GM12878 (cell line): ENCODE measurements at regions not wholly inside any gene's neighbourhood (a gene's known extent, or its start where the extent isn't known, plus 50 kb on each side); places are given as distances from the start of the nearest gene placed in this dataset.

Experiments used
- CBX3 ChIP-seq: fragments of 200-600 bp; sonication (generic); IDR thresholded peaks from 2 replicates; pipeline ENCODE4 v1.6.1; 2016; ENCODE audit warnings: low read depth, borderline replicate concordance
- JUNB ChIP-seq: IDR thresholded peaks from 2 replicates; pipeline ENCODE4 v1.6.1; 2016; ENCODE audit warnings: antibody characterized with exemption, mild to moderate bottlenecking
- POLR2AphosphoS5 ChIP-seq: IDR thresholded peaks from 2 replicates; pipeline ENCODE4 v1.6.1; 2011; ENCODE audit warnings: mild to moderate bottlenecking, low read length, inconsistent platforms
- TF ChIP-seq, protein P1 (sequence below), 3 experiments: IDR thresholded peaks in 2 of 3; conservative IDR thresholded peaks in 1 of 3; 2 replicates each; pipeline ENCODE4 v1.5.1; 2011; ENCODE audit warnings: low read depth in 3 of 3, low read length in 3 of 3, mild to moderate bottlenecking in 3 of 3, control low read depth in 2 of 3, moderate library complexity in 2 of 3, inconsistent platforms in 1 of 3, mixed read lengths in 1 of 3; ENCODE audit not compliant: control insufficient read depth in 2 of 3, insufficient read depth in 1 of 3; ENCODE audit errors: extremely low read depth in 1 of 3
- TF ChIP-seq, protein P2 (sequence below): fragments of 450-650 bp; IDR thresholded peaks from 2 replicates; pipeline ENCODE4 v1.6.1; 2018; ENCODE audit warnings: borderline replicate concordance, mild to moderate bottlenecking; ENCODE audit not compliant: partially characterized antibody

DNA sequence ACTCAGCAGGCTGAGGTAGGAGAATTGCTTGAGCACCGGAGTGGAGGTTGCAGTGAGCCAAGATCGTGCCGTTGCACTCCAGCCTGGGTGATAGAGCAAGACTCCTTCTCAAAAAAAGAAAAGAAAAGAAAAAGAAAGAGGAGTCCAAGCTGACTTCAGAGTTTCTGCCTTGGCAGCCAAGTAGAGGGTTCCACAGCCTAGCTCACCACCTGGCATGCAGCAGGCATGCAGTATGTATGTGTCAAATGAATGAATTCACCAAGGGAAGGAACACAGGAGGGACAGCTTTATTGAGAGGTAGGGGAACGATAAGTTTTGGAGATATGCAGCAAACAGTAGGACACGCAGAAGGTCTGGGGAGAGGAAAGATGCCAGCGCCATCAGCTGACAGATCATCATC, 230.4 kb downstream of the BUD13 start:
- no peak for TF ChIP-seq CBX3
- TF ChIP-seq, protein P1, sequence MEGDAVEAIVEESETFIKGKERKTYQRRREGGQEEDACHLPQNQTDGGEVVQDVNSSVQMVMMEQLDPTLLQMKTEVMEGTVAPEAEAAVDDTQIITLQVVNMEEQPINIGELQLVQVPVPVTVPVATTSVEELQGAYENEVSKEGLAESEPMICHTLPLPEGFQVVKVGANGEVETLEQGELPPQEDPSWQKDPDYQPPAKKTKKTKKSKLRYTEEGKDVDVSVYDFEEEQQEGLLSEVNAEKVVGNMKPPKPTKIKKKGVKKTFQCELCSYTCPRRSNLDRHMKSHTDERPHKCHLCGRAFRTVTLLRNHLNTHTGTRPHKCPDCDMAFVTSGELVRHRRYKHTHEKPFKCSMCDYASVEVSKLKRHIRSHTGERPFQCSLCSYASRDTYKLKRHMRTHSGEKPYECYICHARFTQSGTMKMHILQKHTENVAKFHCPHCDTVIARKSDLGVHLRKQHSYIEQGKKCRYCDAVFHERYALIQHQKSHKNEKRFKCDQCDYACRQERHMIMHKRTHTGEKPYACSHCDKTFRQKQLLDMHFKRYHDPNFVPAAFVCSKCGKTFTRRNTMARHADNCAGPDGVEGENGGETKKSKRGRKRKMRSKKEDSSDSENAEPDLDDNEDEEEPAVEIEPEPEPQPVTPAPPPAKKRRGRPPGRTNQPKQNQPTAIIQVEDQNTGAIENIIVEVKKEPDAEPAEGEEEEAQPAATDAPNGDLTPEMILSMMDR (IDR thresholded peaks at IDR 0.05 in 2 of 3, conservative IDR thresholded peaks at IDR 0.05 in 1 of 3; ENCODE audit: control insufficient read depth in 2 of 3, extremely low read depth in 1 of 3, insufficient read depth in 1 of 3, low read depth in 3 of 3, low read length in 3 of 3), result no peak
- no peak for TF ChIP-seq POLR2AphosphoS5
- no peak for TF ChIP-seq JUNB
- TF ChIP-seq, protein P2, sequence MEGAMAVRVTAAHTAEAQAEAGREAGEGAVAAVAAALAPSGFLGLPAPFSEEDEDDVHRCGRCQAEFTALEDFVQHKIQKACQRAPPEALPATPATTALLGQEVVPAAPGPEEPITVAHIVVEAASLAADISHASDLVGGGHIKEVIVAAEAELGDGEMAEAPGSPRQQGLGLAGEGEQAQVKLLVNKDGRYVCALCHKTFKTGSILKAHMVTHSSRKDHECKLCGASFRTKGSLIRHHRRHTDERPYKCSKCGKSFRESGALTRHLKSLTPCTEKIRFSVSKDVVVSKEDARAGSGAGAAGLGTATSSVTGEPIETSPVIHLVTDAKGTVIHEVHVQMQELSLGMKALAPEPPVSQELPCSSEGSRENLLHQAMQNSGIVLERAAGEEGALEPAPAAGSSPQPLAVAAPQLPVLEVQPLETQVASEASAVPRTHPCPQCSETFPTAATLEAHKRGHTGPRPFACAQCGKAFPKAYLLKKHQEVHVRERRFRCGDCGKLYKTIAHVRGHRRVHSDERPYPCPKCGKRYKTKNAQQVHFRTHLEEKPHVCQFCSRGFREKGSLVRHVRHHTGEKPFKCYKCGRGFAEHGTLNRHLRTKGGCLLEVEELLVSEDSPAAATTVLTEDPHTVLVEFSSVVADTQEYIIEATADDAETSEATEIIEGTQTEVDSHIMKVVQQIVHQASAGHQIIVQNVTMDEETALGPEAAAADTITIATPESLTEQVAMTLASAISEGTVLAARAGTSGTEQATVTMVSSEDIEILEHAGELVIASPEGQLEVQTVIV, result no peak
